DOHH2 (cell line): ENCODE measurements at regions not wholly inside any gene's neighbourhood (a gene's known extent, or its start where the extent isn't known, plus 50 kb on each side); places are given as distances from the start of the nearest gene placed in this dataset.
"Not testable (repeated sequence)": the region's sequence is repeated elsewhere in the genome, so short reads cannot be mapped to it uniquely, and the experiment has no call there.

Experiments used
- H3F3A ChIP-seq: fragments of 200-600 bp; sonication (generic), shearing (Covaris generic); 2 replicates; pipeline ENCODE4 v1.6.0; 2016; ENCODE audit warnings: antibody characterized with exemption, mild to moderate bottlenecking; ENCODE audit not compliant: control insufficient read depth, insufficient read depth
- H3K27ac ChIP-seq: fragments of 200-600 bp; sonication (generic); 2 replicates; pipeline ENCODE4 v1.5.1; 2014; ENCODE audit warnings: low read depth, mild to moderate bottlenecking, low read length, moderate library complexity
- H3K27me3 ChIP-seq: fragments of 200-600 bp; sonication (generic); 2 replicates; pipeline ENCODE4 v1.6.1; 2014; ENCODE audit warnings: mild to moderate bottlenecking, low read length, mixed read lengths; ENCODE audit not compliant: control insufficient read depth
- H3K36me3 ChIP-seq: fragments of 200-600 bp; sonication (generic); 2 replicates; pipeline ENCODE4 v1.6.1; 2014; ENCODE audit warnings: mild to moderate bottlenecking, low read length, moderate library complexity, mixed read lengths; ENCODE audit not compliant: control insufficient read depth
- H3K4me1 ChIP-seq: fragments of 200-600 bp; sonication (generic); 2 replicates; pipeline ENCODE4 v1.6.1; 2014; ENCODE audit warnings: mild to moderate bottlenecking, low read length, mixed read lengths; ENCODE audit not compliant: control insufficient read depth
- H3K4me2 ChIP-seq: fragments of 200-600 bp; sonication (generic); 2 replicates; pipeline ENCODE4 v1.6.0; 2014; ENCODE audit warnings: mild to moderate bottlenecking, low read length, moderate library complexity
- H3K4me3 ChIP-seq: fragments of 200-600 bp; sonication (generic); 2 replicates; pipeline ENCODE4 v1.5.1; 2014; ENCODE audit warnings: mild to moderate bottlenecking, low read length, mixed read lengths
- H3K79me2 ChIP-seq: fragments of 200-600 bp; sonication (generic); 2 replicates; pipeline ENCODE4 v1.6.1; 2014; ENCODE audit warnings: mild to moderate bottlenecking, low read length, mixed read lengths; ENCODE audit not compliant: control insufficient read depth
- H3K9me2 ChIP-seq: fragments of 200-600 bp; sonication (generic); replicated peaks from 2 replicates; pipeline ENCODE4 v1.6.1; 2014; ENCODE audit warnings: mild to moderate bottlenecking, low read length, mixed read lengths; ENCODE audit not compliant: control insufficient read depth
- H3K9me3 ChIP-seq: fragments of 200-600 bp; sonication (generic); 2 replicates; pipeline ENCODE4 v1.6.1; 2014; ENCODE audit warnings: antibody characterized with exemption, low read length, mixed read lengths; ENCODE audit not compliant: control insufficient read depth, insufficient read depth
- H4K20me1 ChIP-seq: fragments of 200-600 bp; sonication (generic); 2 replicates; pipeline ENCODE4 v1.6.0; 2014; ENCODE audit warnings: low read depth, mild to moderate bottlenecking, antibody characterized with exemption, low read length, moderate library complexity; ENCODE audit not compliant: control insufficient read depth, insufficient read depth
- CTCF ChIP-seq: fragments of 200-600 bp; sonication (generic); IDR thresholded peaks from one replicate; pipeline ENCODE4 v1.5.1; 2014; ENCODE audit warnings: antibody characterized with exemption, mild to moderate bottlenecking, low read depth, low read length; ENCODE audit not compliant: poor library complexity, severe bottlenecking
- EZH2phosphoT487 ChIP-seq: fragments of 200-600 bp; sonication (generic); IDR thresholded peaks from 2 replicates; pipeline ENCODE4 v1.6.1; 2017; ENCODE audit warnings: borderline replicate concordance, mild to moderate bottlenecking, antibody characterized with exemption, low read length, moderate library complexity, mixed read lengths

DNA sequence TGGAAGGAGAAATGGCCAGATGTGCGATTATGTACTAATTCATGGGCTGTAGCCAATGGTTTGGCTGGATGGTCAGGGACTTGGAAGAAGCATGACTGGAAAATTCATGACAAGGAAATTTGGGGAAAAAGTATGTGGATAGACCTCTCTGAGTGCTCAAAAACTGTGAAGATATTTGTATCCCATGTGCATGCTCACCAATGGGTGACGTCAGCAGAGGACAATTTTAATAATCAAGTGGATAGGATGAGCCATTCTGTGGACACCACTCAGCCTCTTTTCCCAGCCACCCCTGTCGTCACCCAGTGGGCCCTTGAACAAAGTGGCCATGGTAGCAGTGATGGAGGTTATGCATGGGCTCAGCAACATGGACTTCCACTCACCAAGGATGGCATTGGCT lies 490.9 kb upstream of the CBLB start:
- H3K9me2 ChIP-seq = no peaks in the 10 kb centered on the region
- no peak overlapping the region for H3K4me3 ChIP-seq
- TF ChIP-seq EZH2phosphoT487 (no peak), CTCF (no peak)
- no peaks in the 10 kb centered on the region for H3K9me3 ChIP-seq
- H3F3A ChIP-seq = no peaks in the 10 kb centered on the region
- no peaks in the 10 kb centered on the region for H3K36me3 ChIP-seq
- no peaks in the 10 kb centered on the region for H3K79me2 ChIP-seq
- H3K4me2 ChIP-seq = no peak overlapping the region
- H3K27ac ChIP-seq = no peak overlapping the region
- H3K4me1 ChIP-seq = no peaks in the 10 kb centered on the region
- no peaks in the 10 kb centered on the region for H3K27me3 ChIP-seq
- H4K20me1 ChIP-seq = no peaks in the 10 kb centered on the region

DNA sequence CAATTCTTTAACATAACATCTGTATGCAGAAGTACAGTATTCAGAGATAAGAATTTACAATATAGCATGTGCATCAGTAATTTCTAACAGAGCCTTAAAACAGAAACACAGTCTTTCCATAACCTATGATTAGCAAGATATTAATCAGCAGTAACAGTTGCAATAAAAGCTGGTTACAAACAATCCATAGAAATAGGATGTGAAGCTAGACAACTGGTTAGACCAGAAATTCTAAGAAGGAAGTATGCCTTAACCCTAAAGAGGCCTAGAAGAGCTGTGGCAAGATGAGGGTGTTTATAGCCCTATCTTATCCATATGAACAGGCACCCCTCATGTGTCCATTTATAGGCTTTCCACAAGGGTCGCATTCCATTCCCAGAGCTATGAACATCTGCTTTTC lies 492.1 kb upstream of the CBLB start:
- H3K36me3 ChIP-seq, H3K9me3 ChIP-seq, H3F3A ChIP-seq, H3K4me3 ChIP-seq, H3K4me2 ChIP-seq, H3K27me3 ChIP-seq, H3K79me2 ChIP-seq, H3K9me2 ChIP-seq, H4K20me1 ChIP-seq, H3K27ac ChIP-seq, H3K4me1 ChIP-seq: not testable (repeated sequence)

GRCh38 chr3:106364477-106364876 lies 495.7 kb upstream of the CBLB start:
- no peak for TF ChIP-seq CTCF
- Histone ChIP-seq H3K4me2 (no peak overlapping the region), H4K20me1 (no peaks in the 10 kb centered on the region), H3K4me3 (no peak overlapping the region), H3K27me3 (no peaks in the 10 kb centered on the region), H3K4me1 (no peaks in the 10 kb centered on the region), H3K36me3 (no peaks in the 10 kb centered on the region), H3K27ac (no peak overlapping the region), H3K9me3 (no peaks in the 10 kb centered on the region), H3K79me2 (no peaks in the 10 kb centered on the region), H3K9me2 (no peaks in the 10 kb centered on the region), H3F3A (no peaks in the 10 kb centered on the region)

- Histone ChIP-seq H3K79me2 (no peaks in the 10 kb centered on the region), H3F3A (no peaks in the 10 kb centered on the region), H3K4me1 (no peaks in the 10 kb centered on the region), H3K4me3 (no peak overlapping the region), H3K9me3 (no peaks in the 10 kb centered on the region), H3K27me3 (no peaks in the 10 kb centered on the region), H4K20me1 (no peaks in the 10 kb centered on the region), H3K9me2 (no peaks in the 10 kb centered on the region), H3K4me2 (no peak overlapping the region), H3K36me3 (no peaks in the 10 kb centered on the region), H3K27ac (no peak overlapping the region)
- no peak for TF ChIP-seq EZH2phosphoT487
- TF ChIP-seq CTCF = no peak
Observed at GRCh38 chr3:106365061-106365691, 496.4 kb upstream of the CBLB start.
